ENCODE measurements at regions not wholly inside any gene's neighbourhood (a gene's known extent, or its start where the extent isn't known, plus 50 kb on each side); places are given as distances from the start of the nearest gene placed in this dataset.
"Not testable (repeated sequence)": the region's sequence is repeated elsewhere in the genome, so short reads cannot be mapped to it uniquely, and the experiment has no call there.

- not testable (repeated sequence) for TF ChIP-seq CTCF, POLR2A, EP300 (IDR thresholded peaks at IDR 0.05)
These were observed 583.7 kb downstream of the TUBA3C start for GRCh38 chr13:18597940-18598339.

Measured in tibial nerve (tissue), 4 donors.